SK-N-MC (cell line): ENCODE measurements at regions not wholly inside any gene's neighbourhood (a gene's known extent, or its start where the extent isn't known, plus 50 kb on each side); places are given as distances from the start of the nearest gene placed in this dataset.

Experiments used
- EZH2 ChIP-seq: fragments of 200-600 bp; sonication (generic); IDR thresholded peaks from one replicate; pipeline ENCODE4 v1.6.1; 2017; ENCODE audit warnings: antibody characterized with exemption
- FOXP2 ChIP-seq: optimal IDR thresholded peaks from 2 replicates; pipeline ENCODE3; 2011; ENCODE audit warnings: mild to moderate bottlenecking, moderate library complexity; ENCODE audit not compliant: insufficient read depth; ENCODE audit errors: extremely low read length, control extremely low read depth
- POLR2AphosphoS5 ChIP-seq: IDR thresholded peaks from 2 replicates; pipeline ENCODE4 v1.6.1; 2012; ENCODE audit warnings: mild to moderate bottlenecking, low read depth, low read length, borderline replicate concordance

DNA sequence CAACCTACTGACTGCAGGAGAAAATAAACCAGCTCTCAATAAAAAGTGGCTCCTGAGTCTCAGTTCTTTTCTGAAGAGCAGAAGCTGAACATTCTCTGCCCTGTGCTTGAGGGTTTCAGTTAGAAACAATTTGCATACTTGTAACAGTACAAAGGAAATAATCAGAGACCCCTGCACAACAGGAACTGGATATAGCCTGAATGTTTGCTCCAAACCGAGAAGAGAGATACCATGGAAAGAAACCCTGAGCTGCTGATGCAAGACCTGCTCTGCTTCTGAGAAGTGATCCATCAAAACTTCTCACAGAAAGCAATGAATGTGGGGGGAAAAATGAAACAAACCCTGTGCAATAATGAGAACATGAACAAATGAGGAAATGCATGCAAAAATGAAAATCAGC is 592.9 kb downstream of the SEMA5A start:
- TF ChIP-seq EZH2 (no peak), POLR2AphosphoS5 (no peak), FOXP2 (no peak)
